ENCODE measurements at regions not wholly inside any gene's neighbourhood (a gene's known extent, or its start where the extent isn't known, plus 50 kb on each side); places are given as distances from the start of the nearest gene placed in this dataset.

DNA sequence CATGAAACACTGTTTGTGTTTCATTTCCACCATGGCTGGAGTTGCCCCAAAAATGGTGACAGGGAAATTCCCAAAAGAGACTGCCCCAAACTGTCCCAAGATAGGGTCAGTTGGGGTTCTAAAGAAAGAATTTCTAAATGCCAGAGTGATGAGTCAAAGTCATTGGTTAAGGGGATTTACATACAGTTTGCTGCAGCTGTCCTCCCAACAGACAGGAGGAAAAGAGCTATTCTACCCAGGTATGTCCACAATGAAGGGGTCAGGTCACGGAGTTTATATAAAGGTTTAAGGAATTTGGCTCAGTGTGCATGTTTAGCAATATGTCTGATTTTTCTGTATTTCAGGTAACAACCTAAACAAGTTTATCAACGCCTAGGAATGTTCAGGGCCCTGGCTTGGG is 344.1 kb downstream of the TDRD15 start:
- TF ChIP-seq, protein P1, sequence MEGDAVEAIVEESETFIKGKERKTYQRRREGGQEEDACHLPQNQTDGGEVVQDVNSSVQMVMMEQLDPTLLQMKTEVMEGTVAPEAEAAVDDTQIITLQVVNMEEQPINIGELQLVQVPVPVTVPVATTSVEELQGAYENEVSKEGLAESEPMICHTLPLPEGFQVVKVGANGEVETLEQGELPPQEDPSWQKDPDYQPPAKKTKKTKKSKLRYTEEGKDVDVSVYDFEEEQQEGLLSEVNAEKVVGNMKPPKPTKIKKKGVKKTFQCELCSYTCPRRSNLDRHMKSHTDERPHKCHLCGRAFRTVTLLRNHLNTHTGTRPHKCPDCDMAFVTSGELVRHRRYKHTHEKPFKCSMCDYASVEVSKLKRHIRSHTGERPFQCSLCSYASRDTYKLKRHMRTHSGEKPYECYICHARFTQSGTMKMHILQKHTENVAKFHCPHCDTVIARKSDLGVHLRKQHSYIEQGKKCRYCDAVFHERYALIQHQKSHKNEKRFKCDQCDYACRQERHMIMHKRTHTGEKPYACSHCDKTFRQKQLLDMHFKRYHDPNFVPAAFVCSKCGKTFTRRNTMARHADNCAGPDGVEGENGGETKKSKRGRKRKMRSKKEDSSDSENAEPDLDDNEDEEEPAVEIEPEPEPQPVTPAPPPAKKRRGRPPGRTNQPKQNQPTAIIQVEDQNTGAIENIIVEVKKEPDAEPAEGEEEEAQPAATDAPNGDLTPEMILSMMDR (conservative IDR thresholded peaks at IDR 0.05; ENCODE audit: low read depth, low read length) = no peak
- TF ChIP-seq POLR2A (IDR thresholded peaks at IDR 0.05; ENCODE audit: low read depth, low read length) = no peak
- no peak for TF ChIP-seq RAD21 (IDR thresholded peaks at IDR 0.05; ENCODE audit: low read length)
- TF ChIP-seq FOS (IDR thresholded peaks at IDR 0.05; ENCODE audit: low read depth, low read length) = no peak
- TF ChIP-seq RFX5 (IDR thresholded peaks at IDR 0.05; ENCODE audit: low read depth, low read length) = no peak
- TF ChIP-seq, protein P2, sequence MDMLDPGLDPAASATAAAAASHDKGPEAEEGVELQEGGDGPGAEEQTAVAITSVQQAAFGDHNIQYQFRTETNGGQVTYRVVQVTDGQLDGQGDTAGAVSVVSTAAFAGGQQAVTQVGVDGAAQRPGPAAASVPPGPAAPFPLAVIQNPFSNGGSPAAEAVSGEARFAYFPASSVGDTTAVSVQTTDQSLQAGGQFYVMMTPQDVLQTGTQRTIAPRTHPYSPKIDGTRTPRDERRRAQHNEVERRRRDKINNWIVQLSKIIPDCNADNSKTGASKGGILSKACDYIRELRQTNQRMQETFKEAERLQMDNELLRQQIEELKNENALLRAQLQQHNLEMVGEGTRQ (IDR thresholded peaks at IDR 0.05; ENCODE audit: low read depth, low read length) = no peak
- TF ChIP-seq RCOR1 (IDR thresholded peaks at IDR 0.05; ENCODE audit: insufficient replicate concordance, low read length) = no peak
- no peak for TF ChIP-seq SMC3 (IDR thresholded peaks at IDR 0.05; ENCODE audit: low read depth, low read length)
- TF ChIP-seq, protein P3, sequence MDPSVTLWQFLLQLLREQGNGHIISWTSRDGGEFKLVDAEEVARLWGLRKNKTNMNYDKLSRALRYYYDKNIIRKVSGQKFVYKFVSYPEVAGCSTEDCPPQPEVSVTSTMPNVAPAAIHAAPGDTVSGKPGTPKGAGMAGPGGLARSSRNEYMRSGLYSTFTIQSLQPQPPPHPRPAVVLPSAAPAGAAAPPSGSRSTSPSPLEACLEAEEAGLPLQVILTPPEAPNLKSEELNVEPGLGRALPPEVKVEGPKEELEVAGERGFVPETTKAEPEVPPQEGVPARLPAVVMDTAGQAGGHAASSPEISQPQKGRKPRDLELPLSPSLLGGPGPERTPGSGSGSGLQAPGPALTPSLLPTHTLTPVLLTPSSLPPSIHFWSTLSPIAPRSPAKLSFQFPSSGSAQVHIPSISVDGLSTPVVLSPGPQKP (IDR thresholded peaks at IDR 0.05; ENCODE audit: borderline replicate concordance, low read depth, low read length) = no peak
- no peak for TF ChIP-seq MXI1 (IDR thresholded peaks at IDR 0.05; ENCODE audit: borderline replicate concordance, low read depth, low read length)
- no peak for TF ChIP-seq CHD1 (IDR thresholded peaks at IDR 0.05; ENCODE audit: low read depth, low read length)
- TF ChIP-seq CEBPB (IDR thresholded peaks at IDR 0.05; ENCODE audit: low read depth, low read length) = no peak
- no peak for TF ChIP-seq BHLHE40 (IDR thresholded peaks at IDR 0.05; ENCODE audit: low read depth, low read length)
- TF ChIP-seq MAZ (IDR thresholded peaks at IDR 0.05; ENCODE audit: borderline replicate concordance, low read depth, low read length) = no peak

All from IMR-90 (cell line).